ENCODE measurements at regions not wholly inside any gene's neighbourhood (a gene's known extent, or its start where the extent isn't known, plus 50 kb on each side); places are given as distances from the start of the nearest gene placed in this dataset.

- TF ChIP-seq CTCF (IDR thresholded peaks at IDR 0.05) = no peak
- TF ChIP-seq POLR2A (IDR thresholded peaks at IDR 0.05) = no peak
Measured at GRCh38 chr12:86521870-86522269, 265.7 kb upstream of the MGAT4C start.
